CD4-positive, alpha-beta memory T cell (primary cell): ENCODE measurements at regions not wholly inside any gene's neighbourhood (a gene's known extent, or its start where the extent isn't known, plus 50 kb on each side); places are given as distances from the start of the nearest gene placed in this dataset.

Experiments used
- CTCF ChIA-PET: fragments of 350-600 bp; sonication (Branson Sonifier 250); formaldehyde crosslinking; loops from one replicate; lab custom pipeline; 2021; ENCODE audit warnings: inconsistent platforms; ENCODE audit not compliant: partially characterized antibody; lab: Charles Lee
- POLR2A ChIA-PET: fragments of 350-600 bp; sonication (Branson Sonifier 250); formaldehyde crosslinking; loops from one replicate; lab custom pipeline; 2021; ENCODE audit not compliant: partially characterized antibody; lab: Charles Lee
- DNase-seq, 5 donors: peaks; one replicate each; pipeline versions ENCODE4 v3.0.0 to v3.0.0-alpha.2; 2020 to 2022; ENCODE audit warnings: mixed read lengths in 1 of 5
- H3K27ac ChIP-seq: one replicate; pipeline ENCODE4 v1.7.0; 2013; ENCODE audit warnings: low read depth, low read length
- H3K27me3 ChIP-seq: 2 replicates; pipeline ENCODE4 v1.7.0; 2013; ENCODE audit warnings: mild to moderate bottlenecking, low read length, moderate library complexity; ENCODE audit not compliant: insufficient read depth
- H3K36me3 ChIP-seq: 2 replicates; pipeline ENCODE4 v1.7.0; 2013; ENCODE audit warnings: mild to moderate bottlenecking, low read length, moderate library complexity; ENCODE audit not compliant: insufficient read depth
- H3K4me1 ChIP-seq: 2 replicates; pipeline ENCODE4 v1.7.0; 2013; ENCODE audit warnings: mild to moderate bottlenecking, low read length, moderate library complexity; ENCODE audit not compliant: insufficient read depth
- H3K4me3 ChIP-seq, 2 donors: one replicate each; pipeline ENCODE4 v1.7.0; 2013; ENCODE audit warnings: low read length in 2 of 2, mild to moderate bottlenecking in 1 of 2
- H3K9me3 ChIP-seq, 2 donors: one replicate each; pipeline ENCODE4 v1.7.0; 2013; ENCODE audit warnings: low read length in 2 of 2, control low read depth in 1 of 2; ENCODE audit not compliant: control insufficient read depth in 1 of 2
- H3K27ac Mint-ChIP-seq, 7 donors: one replicate each; pipeline ENCODE4 v1.8.0; 2020 to 2021; ENCODE audit warnings: mixed read lengths in 7 of 7, mild to moderate bottlenecking in 6 of 7, inconsistent platforms in 3 of 7, moderate library complexity in 3 of 7
- H3K27me3 Mint-ChIP-seq, 2 donors: one replicate each; pipeline ENCODE4 v1.8.0; 2020 to 2021; ENCODE audit warnings: mixed read lengths in 2 of 2
- H3K36me3 Mint-ChIP-seq, 2 donors: one replicate each; pipeline ENCODE4 v1.8.0; 2020 to 2021; ENCODE audit warnings: mixed read lengths in 2 of 2, inconsistent platforms in 1 of 2, mild to moderate bottlenecking in 1 of 2
- H3K4me1 Mint-ChIP-seq, 4 donors: one replicate each; pipeline ENCODE4 v1.8.0; 2020 to 2021; ENCODE audit warnings: mixed read lengths in 4 of 4, mild to moderate bottlenecking in 1 of 4
- H3K4me3 Mint-ChIP-seq, 8 donors: one replicate each; pipeline ENCODE4 v1.8.0; 2020 to 2021; ENCODE audit warnings: mixed read lengths in 8 of 8, mild to moderate bottlenecking in 7 of 8, moderate library complexity in 6 of 8, inconsistent platforms in 3 of 8
- H3K9me3 Mint-ChIP-seq, 8 donors: one replicate each; pipeline ENCODE4 v1.8.0; 2020 to 2021; ENCODE audit warnings: mixed read lengths in 8 of 8, mild to moderate bottlenecking in 5 of 8, inconsistent platforms in 3 of 8, moderate library complexity in 1 of 8
- intact Hi-C: fragments of 100-400 bp; cut with micrococcal nuclease; formaldehyde crosslinking; loops from one replicate; pipeline ENCODE4 v1.15.1; 2023

GRCh38 chr12:87930033-87930432 is 99.2 kb downstream of the C12orf50 start:
- intact Hi-C loops: no loop called here
- Histone ChIP-seq H3K4me1 (no peaks in the 10 kb centered on the region), H3K27ac (no peak overlapping the region), H3K36me3 (no peaks in the 10 kb centered on the region), H3K4me3 (no peak overlapping the region), H3K27me3 (no peaks in the 10 kb centered on the region), H3K9me3 (no peaks in the 10 kb centered on the region)
- peaks cover 0 to 6% (median 0%) of the 10 kb centered on the region in 8 donors for H3K9me3 Mint-ChIP-seq
- ChIA-PET POLR2A (no interaction called here), CTCF (no interaction called here)
- H3K4me3 Mint-ChIP-seq: no peak overlapping the region
- H3K4me1 Mint-ChIP-seq: no peaks in the 10 kb centered on the region
- H3K27me3 Mint-ChIP-seq: no peaks in the 10 kb centered on the region
- no peak overlapping the region for H3K27ac Mint-ChIP-seq
- no peak for DNase-seq
- no peaks in the 10 kb centered on the region for H3K36me3 Mint-ChIP-seq

GRCh38 chr12:87929346-87929745 is 99.9 kb downstream of the C12orf50 start:
- Mint-ChIP-seq H3K4me1 (no peaks in the 10 kb centered on the region), H3K27ac (no peak overlapping the region), H3K36me3 (no peaks in the 10 kb centered on the region), H3K4me3 (no peak overlapping the region), H3K27me3 (peaks cover 0 to 2% of the 10 kb centered on the region in 2 donors), H3K9me3 (peaks cover 0 to 4% (median 0%) of the 10 kb centered on the region in 8 donors)
- no peak overlapping the region for H3K4me3 ChIP-seq
- ChIA-PET CTCF (no interaction called here), POLR2A (no interaction called here)
- no peak overlapping the region for H3K27ac ChIP-seq
- H3K36me3 ChIP-seq: no peaks in the 10 kb centered on the region
- H3K9me3 ChIP-seq: no peaks in the 10 kb centered on the region
- H3K27me3 ChIP-seq: no peaks in the 10 kb centered on the region
- no peak for DNase-seq
- no peaks in the 10 kb centered on the region for H3K4me1 ChIP-seq
- intact Hi-C loops: no loop called here

- H3K4me3 ChIP-seq: no peak overlapping the region
- H3K36me3 ChIP-seq: no peaks in the 10 kb centered on the region
- intact Hi-C loops: no loop called here
- H3K4me3 Mint-ChIP-seq: no peak overlapping the region
- H3K9me3 Mint-ChIP-seq: peaks cover 0 to 4% (median 0%) of the 10 kb centered on the region in 8 donors
- H3K27ac Mint-ChIP-seq: no peak overlapping the region
- H3K27me3 ChIP-seq: no peaks in the 10 kb centered on the region
- H3K27ac ChIP-seq: no peak overlapping the region
- DNase-seq: no peak
- H3K9me3 ChIP-seq: no peaks in the 10 kb centered on the region
- no peaks in the 10 kb centered on the region for H3K36me3 Mint-ChIP-seq
- ChIA-PET CTCF (no interaction called here), POLR2A (no interaction called here)
- H3K4me1 ChIP-seq: no peaks in the 10 kb centered on the region
- no peaks in the 10 kb centered on the region for H3K4me1 Mint-ChIP-seq
- H3K27me3 Mint-ChIP-seq: peaks cover 0 to 2% of the 10 kb centered on the region in 2 donors
Observed at GRCh38 chr12:87928031-87928430, 101.2 kb downstream of the C12orf50 start.

GRCh38 chr12:87925021-87925420 is 104.2 kb downstream of the C12orf50 start:
- no peaks in the 10 kb centered on the region for H3K36me3 Mint-ChIP-seq
- H3K4me3 Mint-ChIP-seq: no peak overlapping the region
- H3K27ac ChIP-seq: no peak overlapping the region
- no peak overlapping the region for H3K4me3 ChIP-seq
- H3K27me3 Mint-ChIP-seq: peaks cover 0 to 2% of the 10 kb centered on the region in 2 donors
- H3K9me3 Mint-ChIP-seq: peaks cover 0 to 4% (median 0%) of the 10 kb centered on the region in 8 donors
- H3K9me3 ChIP-seq: no peaks in the 10 kb centered on the region
- POLR2A ChIA-PET: no interaction called here
- H3K4me1 ChIP-seq: no peaks in the 10 kb centered on the region
- H3K27ac Mint-ChIP-seq: no peak overlapping the region
- H3K4me1 Mint-ChIP-seq: no peaks in the 10 kb centered on the region
- no peak for DNase-seq
- H3K36me3 ChIP-seq: no peaks in the 10 kb centered on the region
- intact Hi-C loops: no loop called here
- CTCF ChIA-PET: no interaction called here
- H3K27me3 ChIP-seq: no peaks in the 10 kb centered on the region

GRCh38 chr12:87924149-87924548 is 105.1 kb downstream of the C12orf50 start:
- Histone ChIP-seq H3K27me3 (no peaks in the 10 kb centered on the region), H3K27ac (no peak overlapping the region), H3K9me3 (no peaks in the 10 kb centered on the region), H3K36me3 (no peaks in the 10 kb centered on the region), H3K4me1 (no peaks in the 10 kb centered on the region), H3K4me3 (no peak overlapping the region)
- no peaks in the 10 kb centered on the region for H3K4me1 Mint-ChIP-seq
- ChIA-PET CTCF (no interaction called here), POLR2A (no interaction called here)
- H3K4me3 Mint-ChIP-seq: no peak overlapping the region
- intact Hi-C loops: no loop called here
- no peak overlapping the region for H3K27ac Mint-ChIP-seq
- H3K9me3 Mint-ChIP-seq: peaks cover 0 to 4% (median 0%) of the 10 kb centered on the region in 8 donors
- no peaks in the 10 kb centered on the region for H3K36me3 Mint-ChIP-seq
- no peak for DNase-seq
- peaks cover 0 to 2% of the 10 kb centered on the region in 2 donors for H3K27me3 Mint-ChIP-seq

- intact Hi-C loops: no loop called here
- H3K4me1 ChIP-seq: no peaks in the 10 kb centered on the region
- CTCF ChIA-PET: no interaction called here
- Mint-ChIP-seq H3K4me3 (no peak overlapping the region), H3K27me3 (peaks cover 0 to 2% of the 10 kb centered on the region in 2 donors), H3K9me3 (no peaks in the 10 kb centered on the region), H3K36me3 (no peaks in the 10 kb centered on the region), H3K4me1 (no peaks in the 10 kb centered on the region), H3K27ac (no peak overlapping the region)
- no peaks in the 10 kb centered on the region for H3K36me3 ChIP-seq
- POLR2A ChIA-PET: no interaction called here
- no peak overlapping the region for H3K4me3 ChIP-seq
- no peak for DNase-seq
- no peaks in the 10 kb centered on the region for H3K9me3 ChIP-seq
- no peaks in the 10 kb centered on the region for H3K27me3 ChIP-seq
- no peak overlapping the region for H3K27ac ChIP-seq
Observed at GRCh38 chr12:87923361-87923760, 105.8 kb downstream of the C12orf50 start.

GRCh38 chr12:87922736-87923135 is 106.5 kb downstream of the C12orf50 start:
- Mint-ChIP-seq H3K9me3 (no peaks in the 10 kb centered on the region), H3K4me3 (no peak overlapping the region), H3K36me3 (no peaks in the 10 kb centered on the region), H3K27ac (no peak overlapping the region), H3K27me3 (peaks cover 0 to 2% of the 10 kb centered on the region in 2 donors), H3K4me1 (no peaks in the 10 kb centered on the region)
- no peak overlapping the region for H3K4me3 ChIP-seq
- no peaks in the 10 kb centered on the region for H3K36me3 ChIP-seq
- ChIA-PET POLR2A (no interaction called here), CTCF (no interaction called here)
- intact Hi-C loops: no loop called here
- H3K27me3 ChIP-seq: no peaks in the 10 kb centered on the region
- no peaks in the 10 kb centered on the region for H3K9me3 ChIP-seq
- H3K4me1 ChIP-seq: no peaks in the 10 kb centered on the region
- no peak overlapping the region for H3K27ac ChIP-seq
- no peak for DNase-seq

- CTCF ChIA-PET: no interaction called here
- Histone ChIP-seq H3K27ac (no peak overlapping the region), H3K27me3 (no peaks in the 10 kb centered on the region), H3K4me1 (no peaks in the 10 kb centered on the region), H3K4me3 (no peak overlapping the region), H3K9me3 (no peaks in the 10 kb centered on the region), H3K36me3 (no peaks in the 10 kb centered on the region)
- no peak for DNase-seq
- H3K27ac Mint-ChIP-seq: no peak overlapping the region
- no peaks in the 10 kb centered on the region for H3K36me3 Mint-ChIP-seq
- peaks cover 0 to 2% of the 10 kb centered on the region in 2 donors for H3K27me3 Mint-ChIP-seq
- intact Hi-C loops: no loop called here
- no peak overlapping the region for H3K4me3 Mint-ChIP-seq
- H3K4me1 Mint-ChIP-seq: no peaks in the 10 kb centered on the region
- POLR2A ChIA-PET: no interaction called here
- no peaks in the 10 kb centered on the region for H3K9me3 Mint-ChIP-seq
Observed at GRCh38 chr12:87921621-87922020, 107.6 kb downstream of the C12orf50 start.
